ENCODE measurements at regions not wholly inside any gene's neighbourhood (a gene's known extent, or its start where the extent isn't known, plus 50 kb on each side); places are given as distances from the start of the nearest gene placed in this dataset.
"Not testable (repeated sequence)": the region's sequence is repeated elsewhere in the genome, so short reads cannot be mapped to it uniquely, and the experiment has no call there.

DNA sequence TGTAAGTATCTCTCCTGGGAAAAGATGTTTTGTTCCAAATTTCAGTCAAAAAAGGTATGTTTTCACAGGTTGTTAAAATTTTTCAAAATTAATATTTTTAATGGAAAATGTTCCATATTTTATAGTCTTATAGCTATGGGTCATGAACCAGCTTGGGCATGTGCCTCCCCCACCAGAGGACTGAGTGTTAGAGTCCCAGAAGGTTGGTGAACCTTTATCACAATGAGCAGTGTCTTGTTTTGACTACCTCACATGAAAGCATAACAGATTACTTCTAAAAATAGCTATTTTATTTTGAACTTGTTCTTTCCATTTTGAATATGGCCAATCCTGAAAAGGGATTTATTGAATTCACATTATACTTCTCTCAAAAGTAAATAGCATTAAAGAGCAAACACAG, 112.5 kb upstream of the TSC22D1 start:
- H3K36me3 ChIP-seq (ENCODE audit: control insufficient read depth, insufficient read depth, low read length), result no peaks in the 10 kb centered on the region
- H3K4me3 ChIP-seq (ENCODE audit: low read length), result no peak overlapping the region
- H3K4me3 Mint-ChIP-seq, result no peak overlapping the region
- no peak overlapping the region for H3K27ac ChIP-seq (ENCODE audit: low read length)
- ATAC-seq, result no peak
- H3K36me3 Mint-ChIP-seq, result no peaks in the 10 kb centered on the region
- H3K4me1 ChIP-seq (ENCODE audit: control insufficient read depth, insufficient read depth, low read length), result no peaks in the 10 kb centered on the region
- no peaks in the 10 kb centered on the region for H3K27me3 ChIP-seq (ENCODE audit: control insufficient read depth, insufficient read depth, low read length)
- H3K27me3 Mint-ChIP-seq (ENCODE audit: low read depth in 2 of 2), result peaks cover 13 to 15% of the 10 kb centered on the region in 2 donors
- no peak for DNase-seq
- H3K4me1 Mint-ChIP-seq, result peaks cover 14 to 18% of the 10 kb centered on the region in 2 donors
- no peak overlapping the region for H3K27ac Mint-ChIP-seq
- TF ChIP-seq, protein P1, sequence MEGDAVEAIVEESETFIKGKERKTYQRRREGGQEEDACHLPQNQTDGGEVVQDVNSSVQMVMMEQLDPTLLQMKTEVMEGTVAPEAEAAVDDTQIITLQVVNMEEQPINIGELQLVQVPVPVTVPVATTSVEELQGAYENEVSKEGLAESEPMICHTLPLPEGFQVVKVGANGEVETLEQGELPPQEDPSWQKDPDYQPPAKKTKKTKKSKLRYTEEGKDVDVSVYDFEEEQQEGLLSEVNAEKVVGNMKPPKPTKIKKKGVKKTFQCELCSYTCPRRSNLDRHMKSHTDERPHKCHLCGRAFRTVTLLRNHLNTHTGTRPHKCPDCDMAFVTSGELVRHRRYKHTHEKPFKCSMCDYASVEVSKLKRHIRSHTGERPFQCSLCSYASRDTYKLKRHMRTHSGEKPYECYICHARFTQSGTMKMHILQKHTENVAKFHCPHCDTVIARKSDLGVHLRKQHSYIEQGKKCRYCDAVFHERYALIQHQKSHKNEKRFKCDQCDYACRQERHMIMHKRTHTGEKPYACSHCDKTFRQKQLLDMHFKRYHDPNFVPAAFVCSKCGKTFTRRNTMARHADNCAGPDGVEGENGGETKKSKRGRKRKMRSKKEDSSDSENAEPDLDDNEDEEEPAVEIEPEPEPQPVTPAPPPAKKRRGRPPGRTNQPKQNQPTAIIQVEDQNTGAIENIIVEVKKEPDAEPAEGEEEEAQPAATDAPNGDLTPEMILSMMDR (IDR thresholded peaks at IDR 0.05), result no peak
- H3K9me3 Mint-ChIP-seq, result peaks cover 5 to 8% of the 10 kb centered on the region in 2 donors
- no peaks in the 10 kb centered on the region for H3K9me3 ChIP-seq (ENCODE audit: control insufficient read depth, insufficient read depth, low read length)
- intact Hi-C loops (cut with micrococcal nuclease), result no loop called here

DNA sequence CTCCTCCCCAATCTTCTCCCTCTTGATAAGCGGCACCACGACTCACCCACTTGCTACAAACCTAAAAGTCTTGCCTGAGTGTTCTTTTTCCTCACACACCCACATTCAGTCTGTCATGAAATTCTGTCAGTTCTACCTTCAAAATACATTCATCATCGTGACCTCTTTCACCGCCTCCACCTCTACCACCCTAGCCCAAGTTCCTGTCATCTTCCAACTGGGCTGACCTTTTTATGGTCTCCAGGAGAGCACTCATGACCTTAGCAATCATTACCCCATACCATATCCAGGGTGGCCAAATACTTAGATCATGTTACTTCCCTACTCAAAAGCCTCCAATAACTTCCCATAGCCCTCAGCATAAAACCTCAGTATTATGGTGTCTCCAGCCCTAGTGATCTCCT, 110.4 kb upstream of the TSC22D1 start:
- Histone ChIP-seq H3K4me1 (ENCODE audit: control insufficient read depth, insufficient read depth, low read length) (no peaks in the 10 kb centered on the region), H3K27me3 (ENCODE audit: control insufficient read depth, insufficient read depth, low read length) (no peaks in the 10 kb centered on the region), H3K9me3 (ENCODE audit: control insufficient read depth, insufficient read depth, low read length) (no peaks in the 10 kb centered on the region), H3K36me3 (ENCODE audit: control insufficient read depth, insufficient read depth, low read length) (no peaks in the 10 kb centered on the region), H3K4me3 (ENCODE audit: low read length) (no peak overlapping the region), H3K27ac (ENCODE audit: low read length) (no peak overlapping the region)
- H3K4me1 Mint-ChIP-seq, result peaks cover 14 to 18% of the 10 kb centered on the region in 2 donors
- H3K27ac Mint-ChIP-seq, result no peak overlapping the region
- DNase-seq (no peak), ATAC-seq (no peak)
- H3K27me3 Mint-ChIP-seq (ENCODE audit: low read depth in 2 of 2), result peaks cover 13 to 15% of the 10 kb centered on the region in 2 donors
- intact Hi-C loops (cut with micrococcal nuclease), result no loop called here
- TF ChIP-seq, protein P1 (IDR thresholded peaks at IDR 0.05), result no peak
- no peaks in the 10 kb centered on the region for H3K36me3 Mint-ChIP-seq
- H3K4me3 Mint-ChIP-seq, result no peak overlapping the region
- 86% methylated on average over 4 of the region's 4 CpGs for WGBS (ENCODE audit: insufficient coverage)
- H3K9me3 Mint-ChIP-seq, result peaks cover 5 to 8% of the 10 kb centered on the region in 2 donors

DNA sequence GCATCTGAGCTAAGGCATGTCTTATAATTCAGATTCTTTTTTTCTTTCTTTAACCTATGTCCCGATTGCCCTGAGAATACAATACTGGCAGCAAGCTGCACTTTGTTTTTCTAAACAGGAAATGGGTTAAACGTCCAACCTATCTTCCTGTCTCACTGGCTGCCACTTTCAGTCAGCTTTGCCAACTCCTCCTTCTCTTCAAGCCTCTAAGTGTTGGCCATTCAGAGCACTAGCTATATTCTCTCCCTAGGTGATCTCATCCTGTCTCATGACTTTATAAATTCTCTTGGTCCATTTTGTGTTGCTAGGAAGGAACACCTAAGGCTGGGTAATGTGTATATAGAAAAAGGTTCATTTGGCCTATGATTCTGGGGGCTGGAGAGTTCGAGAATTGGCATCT, 109.5 kb upstream of the TSC22D1 start:
- 43% methylated on average over 3 of the region's 3 CpGs for WGBS (ENCODE audit: insufficient coverage)
- intact Hi-C loops (cut with micrococcal nuclease), result no loop called here
- Mint-ChIP-seq H3K9me3 (peaks cover 5 to 8% of the 10 kb centered on the region in 2 donors), H3K4me3 (no peak overlapping the region), H3K4me1 (peaks cover 14 to 18% of the 10 kb centered on the region in 2 donors), H3K27ac (peak overlapping the region; percentile 4 to 51), H3K36me3 (no peaks in the 10 kb centered on the region), H3K27me3 (ENCODE audit: low read depth in 2 of 2) (peaks cover 15 to 17% of the 10 kb centered on the region in 2 donors)
- Histone ChIP-seq H3K27me3 (ENCODE audit: control insufficient read depth, insufficient read depth, low read length) (no peaks in the 10 kb centered on the region), H3K9me3 (ENCODE audit: control insufficient read depth, insufficient read depth, low read length) (no peaks in the 10 kb centered on the region), H3K4me1 (ENCODE audit: control insufficient read depth, insufficient read depth, low read length) (no peaks in the 10 kb centered on the region), H3K4me3 (ENCODE audit: low read length) (no peak overlapping the region), H3K36me3 (ENCODE audit: control insufficient read depth, insufficient read depth, low read length) (no peaks in the 10 kb centered on the region), H3K27ac (ENCODE audit: low read length) (no peak overlapping the region)
- TF ChIP-seq, protein P1 (IDR thresholded peaks at IDR 0.05), result no peak
- peak in 2 of 3 donors; percentile 50 to 64 for ATAC-seq
- no peak for DNase-seq

DNA sequence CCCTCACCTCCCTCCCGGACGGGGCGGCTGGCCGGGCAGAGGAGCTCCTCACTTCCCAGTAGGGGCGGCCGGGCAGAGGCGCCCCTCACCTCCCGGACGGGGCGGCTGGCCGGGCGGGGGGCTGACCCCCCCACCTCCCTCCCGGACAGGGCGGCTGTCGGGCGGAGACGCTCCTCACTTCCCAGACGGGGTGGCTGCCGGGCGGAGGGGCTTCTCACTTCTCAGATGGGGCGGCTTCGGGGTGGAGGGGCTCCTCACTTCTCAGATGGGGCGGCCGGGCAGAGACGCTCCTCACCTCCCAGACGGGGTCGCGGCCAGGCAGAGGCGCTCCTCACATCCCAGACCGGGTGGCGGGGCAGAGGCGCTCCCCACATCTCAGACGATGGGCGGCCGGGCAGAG, 106.3 kb upstream of the TSC22D1 start:
- WGBS (ENCODE audit: insufficient coverage), result 98% methylated on average over 21 of the region's 35 CpGs
- ATAC-seq; H3K27me3 Mint-ChIP-seq (ENCODE audit: low read depth in 2 of 2); DNase-seq; H3K36me3 Mint-ChIP-seq; H3K4me3 Mint-ChIP-seq; H3K27me3 ChIP-seq (ENCODE audit: control insufficient read depth, insufficient read depth, low read length); H3K4me1 ChIP-seq (ENCODE audit: control insufficient read depth, insufficient read depth, low read length); H3K27ac Mint-ChIP-seq; H3K27ac ChIP-seq (ENCODE audit: low read length); H3K36me3 ChIP-seq (ENCODE audit: control insufficient read depth, insufficient read depth, low read length); intact Hi-C loops (cut with micrococcal nuclease); H3K4me3 ChIP-seq (ENCODE audit: low read length); H3K9me3 ChIP-seq (ENCODE audit: control insufficient read depth, insufficient read depth, low read length); H3K9me3 Mint-ChIP-seq: not testable (repeated sequence)
- peaks cover 14 to 18% of the 10 kb centered on the region in 2 donors for H3K4me1 Mint-ChIP-seq
